ENCODE measurements at regions not wholly inside any gene's neighbourhood (a gene's known extent, or its start where the extent isn't known, plus 50 kb on each side); places are given as distances from the start of the nearest gene placed in this dataset.
A peak's percentile ranks its signal among the peaks of the same experiment; 100 is the strongest.
"Not testable (repeated sequence)": the region's sequence is repeated elsewhere in the genome, so short reads cannot be mapped to it uniquely, and the experiment has no call there.

DNA sequence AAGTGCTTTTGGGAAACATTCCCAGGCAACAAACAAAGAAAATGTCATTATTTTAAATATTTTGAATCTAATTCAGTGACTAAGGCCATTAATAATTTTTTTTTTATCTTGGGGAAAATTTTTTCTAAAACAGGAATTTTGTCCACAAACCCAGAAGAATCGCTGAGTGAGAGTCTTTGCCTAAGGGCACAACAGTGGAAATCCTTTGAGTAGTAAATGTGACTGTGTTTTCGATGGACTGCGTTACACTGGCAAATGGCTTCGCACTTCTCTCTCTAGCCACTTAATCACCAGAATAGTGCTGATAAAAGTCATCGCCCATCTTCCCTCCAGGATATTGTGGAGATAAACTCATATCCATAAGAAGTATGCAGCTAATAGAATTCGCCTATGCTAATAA, 430.3 kb upstream of the AKR1E2 start:
- H3K4me3 ChIP-seq = no peak overlapping the region
- no peaks in the 10 kb centered on the region for H3K36me3 ChIP-seq
- no peaks in the 10 kb centered on the region for H3K4me1 ChIP-seq
- H3K9me3 ChIP-seq (replicated peaks) = no peaks in the 10 kb centered on the region
- no peak for DNase-seq
- no peaks in the 10 kb centered on the region for H3K27me3 ChIP-seq
- no peak overlapping the region for H3K27ac ChIP-seq

DNA sequence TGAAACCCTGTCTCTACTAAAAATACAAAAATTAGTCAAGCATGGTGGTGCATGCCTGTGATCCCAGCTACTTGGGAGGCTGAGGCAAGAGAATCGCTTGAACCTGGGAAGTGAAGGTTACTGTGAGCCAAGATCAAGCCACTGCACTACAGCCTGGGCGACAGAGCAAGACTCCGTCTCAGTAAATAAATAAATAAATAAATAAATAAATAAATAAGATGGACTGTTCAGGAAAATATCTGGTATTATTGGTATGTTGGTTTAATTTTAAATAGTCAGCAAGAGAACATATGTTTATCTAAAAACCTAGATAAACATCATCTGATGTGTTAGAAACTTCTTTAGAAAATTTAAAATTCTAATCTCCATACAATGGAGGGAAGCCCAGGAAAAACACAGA, 431.6 kb upstream of the AKR1E2 start:
- DNase-seq; H3K9me3 ChIP-seq (replicated peaks); H3K4me3 ChIP-seq; H3K27me3 ChIP-seq; H3K27ac ChIP-seq; H3K4me1 ChIP-seq; H3K36me3 ChIP-seq: not testable (repeated sequence)

DNA sequence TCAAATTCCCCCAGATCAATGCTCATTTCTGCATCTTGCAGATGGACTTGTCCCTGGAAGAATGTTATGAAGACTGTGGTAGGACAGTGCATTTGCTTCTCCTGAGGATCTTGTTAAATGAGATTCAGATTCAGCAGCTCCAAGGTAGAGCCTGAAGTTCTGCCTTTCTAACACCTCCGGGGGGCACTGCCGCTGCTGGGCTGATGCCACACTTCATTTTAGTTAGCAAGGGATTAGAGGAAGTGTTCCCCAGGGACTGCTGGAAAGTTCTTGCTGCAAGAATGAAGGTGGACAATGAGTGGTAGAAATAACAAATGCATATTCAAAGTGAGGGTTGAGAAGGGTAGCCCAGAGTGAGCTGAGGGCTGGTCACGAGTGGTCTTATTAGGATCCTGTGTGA, 434.3 kb upstream of the AKR1E2 start:
- DNase-seq = no peak
- H3K9me3 ChIP-seq (replicated peaks) = no peaks in the 10 kb centered on the region
- no peaks in the 10 kb centered on the region for H3K36me3 ChIP-seq
- no peak overlapping the region for H3K27ac ChIP-seq
- no peaks in the 10 kb centered on the region for H3K27me3 ChIP-seq
- no peaks in the 10 kb centered on the region for H3K4me1 ChIP-seq
- H3K4me3 ChIP-seq = no peak overlapping the region

DNA sequence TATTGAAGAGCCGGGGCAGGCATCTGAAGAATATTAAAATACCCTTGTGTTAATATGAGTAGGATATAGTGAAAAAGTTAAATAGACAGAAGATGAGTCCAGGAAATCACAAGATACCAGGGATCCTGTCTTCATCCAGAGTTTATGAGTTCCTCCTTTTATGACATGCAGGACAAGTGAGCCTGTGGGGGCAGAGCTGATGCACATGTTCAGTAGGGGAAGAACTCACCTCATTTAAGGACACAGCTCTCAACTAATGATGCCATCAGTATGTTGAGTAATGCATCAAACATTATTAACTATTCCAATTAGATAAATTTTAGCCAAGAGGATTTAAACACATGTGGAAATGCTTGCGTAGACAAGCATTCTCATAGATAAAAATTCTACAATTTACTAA, 435.8 kb upstream of the AKR1E2 start:
- H3K4me1 ChIP-seq = no peaks in the 10 kb centered on the region
- H3K27me3 ChIP-seq = no peaks in the 10 kb centered on the region
- H3K9me3 ChIP-seq (replicated peaks) = no peaks in the 10 kb centered on the region
- no peak overlapping the region for H3K4me3 ChIP-seq
- no peak overlapping the region for H3K27ac ChIP-seq
- no peak for DNase-seq
- no peaks in the 10 kb centered on the region for H3K36me3 ChIP-seq

DNA sequence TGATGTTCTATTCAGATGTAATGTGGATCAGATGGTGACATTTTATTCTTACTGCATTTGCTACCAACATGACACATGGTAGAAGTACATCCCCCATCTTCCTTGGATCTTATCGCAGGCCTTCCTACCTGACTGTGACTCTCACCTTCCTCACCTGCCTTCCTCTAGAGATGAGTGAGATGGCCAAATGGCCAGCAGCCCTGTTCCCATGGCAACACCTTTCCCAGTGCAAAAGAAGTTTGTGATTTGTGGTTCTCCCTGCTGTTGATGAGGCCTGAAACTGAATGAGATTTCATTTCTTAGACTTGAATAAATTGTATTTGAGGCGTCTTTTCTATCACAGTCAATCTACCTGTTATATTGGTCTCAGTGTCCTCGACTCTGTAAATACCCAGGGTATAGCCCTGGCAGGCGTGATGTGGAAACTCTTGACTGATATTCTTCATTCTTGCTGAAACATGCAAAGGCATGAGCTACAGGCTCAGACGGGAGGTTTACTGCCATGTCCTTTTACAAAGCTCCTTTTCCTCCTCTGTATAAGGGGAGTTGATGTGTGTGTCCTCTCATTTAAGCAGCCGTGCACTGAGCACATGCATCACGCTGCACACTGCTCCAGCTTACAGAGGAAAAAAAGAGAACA, 440.7 kb upstream of the AKR1E2 start:
- Histone ChIP-seq H3K4me1 (peaks cover 15% of the 10 kb centered on the region), H3K27me3 (no peaks in the 10 kb centered on the region), H3K36me3 (no peaks in the 10 kb centered on the region), H3K27ac (no peak overlapping the region), H3K4me3 (no peak overlapping the region), H3K9me3 (replicated peaks) (no peaks in the 10 kb centered on the region)
- DNase-seq = no peak

DNA sequence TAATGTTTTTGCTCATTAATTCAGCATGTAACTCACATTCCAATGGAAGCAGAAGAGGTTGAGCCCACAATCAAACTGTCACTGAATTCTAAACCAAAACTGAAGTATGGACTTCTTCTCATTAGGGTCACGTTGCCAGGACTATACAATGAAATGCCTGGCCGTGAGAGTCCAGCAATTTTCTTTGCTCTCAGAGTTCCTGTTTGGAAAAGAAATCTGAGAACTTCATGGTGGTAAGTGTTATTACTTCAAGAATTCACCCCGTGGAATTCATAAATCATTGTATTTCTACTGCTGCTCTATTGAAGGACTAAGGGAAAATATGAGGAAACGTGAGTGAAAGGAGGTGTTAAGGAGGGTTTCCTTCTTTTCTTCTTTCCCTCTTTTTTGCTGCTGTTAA, 441.8 kb upstream of the AKR1E2 start:
- H3K27me3 ChIP-seq = no peaks in the 10 kb centered on the region
- DNase-seq = peak; percentile 23 to 59
- H3K36me3 ChIP-seq = no peaks in the 10 kb centered on the region
- no peaks in the 10 kb centered on the region for H3K9me3 ChIP-seq (replicated peaks)
- H3K27ac ChIP-seq = peak overlapping the region; percentile 35; the same call in 1 of the 2 replicates
- peak overlapping the region; percentile 31 for H3K4me3 ChIP-seq
- H3K4me1 ChIP-seq = peaks cover 15% of the 10 kb centered on the region

DNA sequence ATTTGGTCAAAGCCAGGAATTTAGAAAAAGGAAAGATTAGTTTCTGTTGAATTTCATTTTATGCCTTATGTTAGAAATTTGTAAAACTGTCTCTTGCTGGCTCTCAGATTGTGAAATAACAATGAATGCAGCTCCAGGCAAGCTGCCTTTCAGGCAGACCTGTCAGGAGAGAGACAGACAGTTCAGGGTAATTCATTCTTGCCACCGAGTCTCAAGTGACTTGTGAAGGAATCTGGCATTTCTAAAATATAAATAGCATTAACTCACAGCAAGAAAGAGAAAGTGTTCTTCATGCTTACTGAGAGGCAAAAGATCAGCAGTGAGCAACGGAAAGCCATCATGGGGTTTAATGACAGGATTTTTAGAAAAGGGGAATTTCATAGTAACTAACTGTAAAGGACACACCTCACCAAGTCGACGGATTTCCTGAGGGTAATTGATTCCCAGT, 442.3 kb upstream of the AKR1E2 start:
- H3K4me3 ChIP-seq = peak overlapping the region; percentile 31
- no peaks in the 10 kb centered on the region for H3K36me3 ChIP-seq
- H3K27me3 ChIP-seq = no peaks in the 10 kb centered on the region
- H3K27ac ChIP-seq = peak overlapping the region; percentile 35; the same call in 1 of the 2 replicates
- H3K9me3 ChIP-seq (replicated peaks) = no peaks in the 10 kb centered on the region
- H3K4me1 ChIP-seq = peaks cover 15% of the 10 kb centered on the region
- peak in 1 of 2 experiments; percentile 16 for DNase-seq

DNA sequence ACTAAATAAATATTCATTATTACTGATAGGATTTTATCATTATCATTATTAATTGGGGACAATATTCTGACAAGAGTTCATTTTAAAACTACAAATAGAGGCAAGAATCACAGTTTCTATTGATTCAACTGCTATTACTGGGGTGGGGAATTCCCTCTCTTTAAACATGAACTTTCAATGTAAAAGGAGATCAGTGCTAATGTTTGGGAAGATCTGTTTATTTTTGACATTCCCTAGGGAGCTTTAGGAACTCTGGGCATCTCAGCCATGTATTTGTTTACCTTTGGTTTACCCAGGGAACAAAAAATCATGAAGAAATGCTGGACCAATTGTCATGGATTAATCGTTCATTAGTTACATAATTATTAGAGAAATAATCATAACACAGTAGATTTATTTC, 443.2 kb upstream of the AKR1E2 start:
- Histone ChIP-seq H3K4me1 (peaks cover 15% of the 10 kb centered on the region), H3K27me3 (no peaks in the 10 kb centered on the region), H3K27ac (no peak overlapping the region; the same call in 1 of the 2 replicates), H3K36me3 (no peaks in the 10 kb centered on the region), H3K4me3 (no peak overlapping the region; the same call in 1 of the 2 replicates), H3K9me3 (replicated peaks) (no peaks in the 10 kb centered on the region)
- DNase-seq = peak in 1 of 2 experiments; percentile 27

DNA sequence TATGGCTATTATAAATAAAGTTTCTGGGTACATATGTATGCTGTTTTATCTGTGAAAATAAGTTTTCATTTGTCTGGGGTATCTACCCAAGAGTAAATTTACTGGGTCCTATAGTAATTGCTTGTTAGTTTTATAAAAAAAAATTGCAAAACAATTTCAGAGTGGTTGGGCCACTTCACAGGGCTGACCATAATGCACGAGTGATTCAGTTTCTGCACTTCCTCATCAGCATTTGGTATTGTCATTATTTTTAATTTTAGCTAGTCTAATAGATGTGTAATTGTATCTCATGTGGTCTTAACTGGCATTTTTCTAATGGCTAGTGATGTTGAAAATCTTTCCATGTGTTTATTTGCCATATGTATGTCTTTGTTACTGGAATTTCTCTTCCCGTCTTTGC, 452.4 kb upstream of the AKR1E2 start:
- no peak overlapping the region for H3K27ac ChIP-seq
- H3K9me3 ChIP-seq (replicated peaks) = no peaks in the 10 kb centered on the region
- peaks cover 27% of the 10 kb centered on the region for H3K4me1 ChIP-seq
- no peak overlapping the region for H3K4me3 ChIP-seq
- H3K36me3 ChIP-seq = no peaks in the 10 kb centered on the region
- no peak for DNase-seq
- H3K27me3 ChIP-seq = no peaks in the 10 kb centered on the region

DNA sequence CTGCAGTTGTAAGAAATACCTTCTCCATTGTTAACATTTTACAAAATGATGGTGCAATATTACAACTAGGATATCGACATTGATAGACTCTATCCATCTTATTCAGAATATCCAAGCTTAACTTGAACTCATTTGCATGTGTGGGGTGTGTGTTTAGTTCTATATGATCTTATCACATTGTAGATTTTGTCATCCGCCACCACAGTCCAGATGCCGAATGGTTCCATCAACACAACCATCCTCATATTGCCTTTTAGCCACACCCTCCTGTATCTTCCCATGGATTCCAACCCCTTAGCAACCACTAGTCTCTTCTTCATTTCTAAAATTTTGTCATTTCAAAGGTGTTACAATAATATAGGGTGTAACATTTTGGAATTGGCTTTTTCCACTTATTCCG, 452.9 kb upstream of the AKR1E2 start:
- Histone ChIP-seq H3K9me3 (replicated peaks) (no peaks in the 10 kb centered on the region), H3K27ac (no peak overlapping the region), H3K4me3 (no peak overlapping the region), H3K27me3 (no peaks in the 10 kb centered on the region), H3K4me1 (peaks cover 27% of the 10 kb centered on the region), H3K36me3 (no peaks in the 10 kb centered on the region)
- DNase-seq = no peak

DNA sequence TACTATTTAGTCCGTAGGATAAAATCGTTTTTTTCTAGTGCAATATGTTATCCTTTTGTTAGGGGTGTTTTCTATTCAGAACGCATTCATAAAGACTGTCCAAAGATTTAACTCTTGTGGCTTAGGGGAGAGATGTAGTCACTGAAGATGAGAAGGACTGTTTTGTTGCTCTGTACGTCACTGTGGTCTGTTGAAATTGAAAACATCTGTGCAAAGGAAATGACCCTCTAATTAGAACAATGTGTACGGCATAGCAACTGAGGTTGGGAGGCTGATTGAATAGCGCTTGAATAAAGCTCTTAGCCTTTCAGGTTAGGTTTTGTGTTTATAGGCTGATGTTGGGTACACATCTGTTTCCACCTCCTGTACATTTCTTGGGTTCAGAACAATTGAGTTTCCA, 453.4 kb upstream of the AKR1E2 start:
- no peak overlapping the region for H3K4me3 ChIP-seq
- DNase-seq = peak in 1 of 2 experiments; percentile 62
- no peaks in the 10 kb centered on the region for H3K27me3 ChIP-seq
- no peaks in the 10 kb centered on the region for H3K36me3 ChIP-seq
- no peaks in the 10 kb centered on the region for H3K9me3 ChIP-seq (replicated peaks)
- H3K4me1 ChIP-seq = peaks cover 27% of the 10 kb centered on the region
- no peak overlapping the region for H3K27ac ChIP-seq

DNA sequence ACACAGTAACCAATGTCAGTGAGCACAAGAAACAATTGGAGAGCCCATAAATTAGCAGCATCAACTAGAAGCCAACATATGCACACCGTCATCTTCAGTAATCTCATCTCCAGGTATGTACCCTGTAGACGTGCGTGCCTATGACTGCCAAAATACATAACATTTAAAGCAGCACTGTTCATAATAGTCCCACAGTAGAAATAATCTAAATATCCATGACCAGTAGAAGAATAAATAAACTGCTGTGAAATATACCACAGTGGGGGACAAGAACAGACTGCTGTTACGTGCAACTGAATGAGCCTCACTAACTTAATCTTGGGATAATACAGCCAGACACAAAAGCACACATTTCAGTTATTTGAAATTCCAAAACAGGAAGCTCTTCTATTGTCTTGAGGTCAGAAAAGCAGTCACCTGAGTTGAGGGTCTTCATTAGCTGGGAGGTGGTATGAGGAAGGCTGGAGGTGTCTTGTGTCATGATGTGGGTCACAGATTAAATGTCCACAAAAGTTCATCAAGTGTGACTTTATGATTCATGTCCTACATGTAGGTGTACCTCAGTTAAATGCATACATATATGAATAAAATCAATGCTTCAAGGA, 454.2 kb upstream of the AKR1E2 start:
- Histone ChIP-seq H3K27me3 (no peaks in the 10 kb centered on the region), H3K27ac (no peak overlapping the region; the same call in 1 of the 2 replicates), H3K4me3 (no peak overlapping the region), H3K4me1 (peaks cover 27% of the 10 kb centered on the region), H3K36me3 (no peaks in the 10 kb centered on the region), H3K9me3 (replicated peaks) (no peaks in the 10 kb centered on the region)
- DNase-seq = peak in 1 of 2 experiments; percentile 6

DNA sequence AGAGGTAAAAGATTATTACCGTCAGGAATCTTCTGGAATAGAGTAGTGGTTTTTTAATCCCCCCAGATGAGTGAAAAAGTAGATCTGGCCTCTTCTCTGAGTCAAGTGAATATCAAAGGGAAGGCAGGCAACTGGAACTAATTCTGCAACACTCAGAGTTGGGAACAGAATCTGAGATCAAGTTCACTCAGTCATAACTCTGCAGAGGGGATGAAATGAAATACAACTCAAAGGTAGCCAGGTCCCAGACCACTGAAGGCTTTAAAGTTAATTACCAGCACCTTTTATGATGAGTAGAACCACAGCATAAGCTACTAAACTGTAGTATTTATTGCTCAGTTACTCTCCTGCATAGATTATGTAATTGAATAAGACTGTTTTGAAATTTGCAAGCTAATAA, 455.6 kb upstream of the AKR1E2 start:
- H3K9me3 ChIP-seq (replicated peaks) = no peaks in the 10 kb centered on the region
- DNase-seq = peak; percentile 6 to 56
- no peaks in the 10 kb centered on the region for H3K36me3 ChIP-seq
- H3K27ac ChIP-seq = no peak overlapping the region
- peaks cover 27% of the 10 kb centered on the region for H3K4me1 ChIP-seq
- no peak overlapping the region for H3K4me3 ChIP-seq
- H3K27me3 ChIP-seq = no peaks in the 10 kb centered on the region

DNA sequence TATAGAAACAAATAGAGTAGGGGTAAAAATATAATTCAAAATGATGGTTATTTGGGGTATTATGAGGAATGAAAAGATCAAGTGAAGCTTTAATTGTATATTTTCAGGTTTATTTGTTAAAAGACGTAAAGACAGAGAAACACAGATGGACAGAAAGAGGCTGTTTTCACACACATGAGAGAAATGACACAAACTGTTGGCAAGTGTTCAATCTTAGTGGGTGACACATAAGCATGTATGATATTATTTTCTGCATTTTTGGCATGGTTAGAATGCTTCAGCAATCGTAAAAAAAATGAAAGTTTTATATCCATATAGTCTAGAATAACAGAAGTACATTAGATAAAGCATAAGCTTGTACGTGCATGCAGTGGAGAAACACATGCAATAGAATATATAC, 464.4 kb upstream of the AKR1E2 start:
- Histone ChIP-seq H3K36me3 (no peaks in the 10 kb centered on the region), H3K27me3 (no peaks in the 10 kb centered on the region), H3K4me3 (no peak overlapping the region), H3K27ac (no peak overlapping the region), H3K4me1 (no peaks in the 10 kb centered on the region), H3K9me3 (replicated peaks) (no peaks in the 10 kb centered on the region)
- DNase-seq = no peak

DNA sequence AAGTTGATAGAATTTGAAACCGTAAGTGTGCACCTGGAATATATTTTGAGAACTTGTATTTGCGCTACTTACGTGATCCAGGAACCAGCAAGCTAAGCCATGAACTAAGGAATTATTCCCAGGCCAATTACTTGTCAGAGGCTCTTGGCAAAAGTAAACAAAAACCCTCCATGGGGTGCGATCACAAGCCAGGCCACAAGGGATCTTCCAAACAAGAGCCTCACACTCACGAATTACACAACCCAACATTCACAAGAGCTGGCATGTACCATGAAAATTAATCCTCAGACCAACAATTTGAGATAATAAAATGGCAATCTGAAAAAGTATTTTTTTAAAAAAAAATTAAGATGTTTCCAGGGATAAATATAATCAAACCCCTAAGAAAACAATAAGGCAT, 467.0 kb upstream of the AKR1E2 start:
- Histone ChIP-seq H3K9me3 (replicated peaks) (no peaks in the 10 kb centered on the region), H3K4me3 (no peak overlapping the region), H3K27me3 (no peaks in the 10 kb centered on the region), H3K36me3 (no peaks in the 10 kb centered on the region), H3K27ac (no peak overlapping the region), H3K4me1 (no peaks in the 10 kb centered on the region)
- no peak for DNase-seq

DNA sequence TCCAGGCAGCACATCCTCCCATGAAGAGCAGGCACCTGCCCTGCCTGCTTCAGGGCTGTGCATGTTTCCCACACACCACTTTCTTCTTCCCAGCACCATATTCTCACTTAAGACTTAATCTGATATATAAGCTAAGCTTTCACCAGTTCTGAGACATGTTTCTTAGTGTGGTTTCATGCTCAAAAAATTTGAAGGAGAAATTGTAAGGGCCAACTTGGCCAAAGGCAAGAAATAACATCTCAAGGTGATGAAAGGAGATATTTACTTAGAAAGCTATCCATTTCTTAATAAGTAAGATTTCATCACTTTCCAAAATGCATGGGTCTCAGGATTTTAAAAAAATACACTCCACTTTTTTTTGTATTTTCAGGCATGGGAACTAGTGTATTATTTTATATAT, 468.1 kb upstream of the AKR1E2 start:
- Histone ChIP-seq H3K27ac (no peak overlapping the region), H3K27me3 (no peaks in the 10 kb centered on the region), H3K36me3 (no peaks in the 10 kb centered on the region), H3K4me1 (no peaks in the 10 kb centered on the region), H3K9me3 (replicated peaks) (no peaks in the 10 kb centered on the region), H3K4me3 (no peak overlapping the region)
- no peak for DNase-seq
